Astrocyte (in vitro differentiated cells and primary cell): ENCODE measurements at regions not wholly inside any gene's neighbourhood (a gene's known extent, or its start where the extent isn't known, plus 50 kb on each side); places are given as distances from the start of the nearest gene placed in this dataset.

Experiments used
- EZH2 ChIP-seq: IDR thresholded peaks from 2 replicates; pipeline ENCODE4 v1.6.1; 2012; ENCODE audit warnings: mild to moderate bottlenecking, low read length, inconsistent platforms; ENCODE audit not compliant: insufficient read depth
- TF ChIP-seq, protein P1 (sequence below): IDR thresholded peaks from 2 replicates; pipeline ENCODE4 v1.5.1; 2011; ENCODE audit warnings: low read depth, mild to moderate bottlenecking, inconsistent platforms, low read length, moderate library complexity; ENCODE audit not compliant: insufficient read depth

DNA sequence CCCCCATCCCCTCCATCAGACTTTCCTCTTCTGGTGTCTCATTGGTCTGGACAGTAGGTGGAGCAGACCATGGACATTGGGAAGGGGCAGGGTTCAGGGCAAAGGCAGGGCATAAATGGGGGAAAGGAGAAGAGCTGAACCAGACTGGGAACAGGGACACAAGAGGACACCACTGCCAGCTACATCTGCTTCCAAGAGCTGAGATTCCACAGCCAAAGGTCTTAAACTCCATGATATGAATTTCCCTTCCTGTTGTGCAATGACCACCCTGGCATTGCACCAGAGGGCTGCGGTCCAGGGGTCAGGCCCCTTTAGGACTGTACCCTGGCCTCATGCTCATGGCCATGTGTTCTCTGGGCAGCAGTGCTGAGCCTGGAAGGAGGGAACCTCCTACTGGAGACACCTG, 137.9 kb downstream of the MAFB start:
- TF ChIP-seq, protein P1, sequence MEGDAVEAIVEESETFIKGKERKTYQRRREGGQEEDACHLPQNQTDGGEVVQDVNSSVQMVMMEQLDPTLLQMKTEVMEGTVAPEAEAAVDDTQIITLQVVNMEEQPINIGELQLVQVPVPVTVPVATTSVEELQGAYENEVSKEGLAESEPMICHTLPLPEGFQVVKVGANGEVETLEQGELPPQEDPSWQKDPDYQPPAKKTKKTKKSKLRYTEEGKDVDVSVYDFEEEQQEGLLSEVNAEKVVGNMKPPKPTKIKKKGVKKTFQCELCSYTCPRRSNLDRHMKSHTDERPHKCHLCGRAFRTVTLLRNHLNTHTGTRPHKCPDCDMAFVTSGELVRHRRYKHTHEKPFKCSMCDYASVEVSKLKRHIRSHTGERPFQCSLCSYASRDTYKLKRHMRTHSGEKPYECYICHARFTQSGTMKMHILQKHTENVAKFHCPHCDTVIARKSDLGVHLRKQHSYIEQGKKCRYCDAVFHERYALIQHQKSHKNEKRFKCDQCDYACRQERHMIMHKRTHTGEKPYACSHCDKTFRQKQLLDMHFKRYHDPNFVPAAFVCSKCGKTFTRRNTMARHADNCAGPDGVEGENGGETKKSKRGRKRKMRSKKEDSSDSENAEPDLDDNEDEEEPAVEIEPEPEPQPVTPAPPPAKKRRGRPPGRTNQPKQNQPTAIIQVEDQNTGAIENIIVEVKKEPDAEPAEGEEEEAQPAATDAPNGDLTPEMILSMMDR = no peak
- TF ChIP-seq EZH2 = no peak
